ENCODE measurements at regions not wholly inside any gene's neighbourhood (a gene's known extent, or its start where the extent isn't known, plus 50 kb on each side); places are given as distances from the start of the nearest gene placed in this dataset.
"Not testable (repeated sequence)": the region's sequence is repeated elsewhere in the genome, so short reads cannot be mapped to it uniquely, and the experiment has no call there.

GRCh38 chr10:109239371-109239770 lies 683.9 kb downstream of the XPNPEP1 start (continued):
- TF ChIP-seq ZBTB6 (tag by site-specific recombination; IDR thresholded peaks at IDR 0.05) (no peak), ZNF654 (tag by site-specific recombination; IDR thresholded peaks at IDR 0.05; ENCODE audit: low read depth) (no peak), ZNF175 (tag by site-specific recombination; IDR thresholded peaks at IDR 0.05) (no peak), ZNF544 (tag by site-specific recombination; IDR thresholded peaks at IDR 0.05) (no peak), ZNF692 (tag by site-specific recombination; IDR thresholded peaks at IDR 0.05) (no peak), ZNF146 (tag by site-specific recombination; IDR thresholded peaks at IDR 0.05) (no peak)

GRCh38 chr10:109237682-109238081 lies 685.6 kb downstream of the XPNPEP1 start:
- CTCF ChIA-PET = no interaction called here
- Histone ChIP-seq H3K27ac (ENCODE audit: extremely low read depth, low read depth, low read length) (no peak overlapping the region), H3K4me1 (ENCODE audit: control insufficient read depth, insufficient read depth, low read length) (no peaks in the 10 kb centered on the region), H3K4me3 (ENCODE audit: low read depth, low read length) (no peak overlapping the region), H3K9me3 (ENCODE audit: control insufficient read depth, insufficient read depth, low read depth, low read length) (no peaks in the 10 kb centered on the region), H3K36me3 (ENCODE audit: control insufficient read depth in 2 of 2, insufficient read depth in 1 of 2, low read length in 2 of 2) (no peaks in the 10 kb centered on the region)
- POLR2A ChIA-PET = no interaction called here
- no peak for TF ChIP-seq ZNF157 (tag by site-specific recombination; IDR thresholded peaks at IDR 0.05)
- TF ChIP-seq ZNF335 (tag by site-specific recombination; conservative IDR thresholded peaks at IDR 0.05) = no peak
- no peak for TF ChIP-seq ZSCAN23 (tag by site-specific recombination; IDR thresholded peaks at IDR 0.05)
- TF ChIP-seq, protein P1, sequence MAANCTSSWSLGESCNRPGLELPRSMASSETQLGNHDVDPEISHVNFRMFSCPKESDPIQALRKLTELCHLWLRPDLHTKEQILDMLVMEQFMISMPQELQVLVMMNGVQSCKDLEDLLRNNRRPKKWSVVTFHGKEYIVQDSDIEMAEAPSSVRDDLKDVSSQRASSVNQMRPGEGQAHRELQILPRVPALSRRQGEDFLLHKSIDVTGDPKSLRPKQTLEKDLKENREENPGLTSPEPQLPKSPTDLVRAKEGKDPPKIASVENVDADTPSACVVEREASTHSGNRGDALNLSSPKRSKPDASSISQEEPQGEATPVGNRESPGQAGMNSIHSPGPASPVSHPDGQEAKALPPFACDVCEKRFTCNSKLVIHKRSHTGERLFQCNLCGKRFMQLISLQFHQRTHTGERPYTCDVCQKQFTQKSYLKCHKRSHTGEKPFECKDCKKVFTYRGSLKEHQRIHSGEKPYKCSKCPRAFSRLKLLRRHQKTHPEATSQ (tag by site-specific recombination; IDR thresholded peaks at IDR 0.05) = no peak
- TF ChIP-seq ZFP3 (tag by site-specific recombination; IDR thresholded peaks at IDR 0.05; ENCODE audit: low read depth) = no peak
- no peak for TF ChIP-seq ZNF404 (tag by site-specific recombination; IDR thresholded peaks at IDR 0.05)

DNA sequence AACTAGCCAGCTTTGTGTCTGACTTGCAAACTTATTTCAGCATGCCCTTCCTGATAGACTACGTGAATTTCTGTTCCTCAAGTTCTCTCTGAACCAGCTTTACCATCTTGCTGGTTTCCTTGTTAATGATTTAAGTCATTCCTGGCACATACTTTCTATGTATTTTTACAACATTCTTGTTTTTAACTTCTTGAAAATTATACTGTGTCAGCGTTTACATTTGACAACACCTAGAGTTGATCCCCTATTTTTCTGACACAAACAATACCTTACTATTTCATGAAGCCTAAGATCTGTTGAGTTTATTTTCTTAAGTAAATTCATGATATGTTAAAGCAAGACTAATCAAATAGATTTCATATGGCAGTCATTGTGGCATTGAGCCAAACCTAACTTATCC lies 686.3 kb downstream of the XPNPEP1 start:
- Histone ChIP-seq H3K36me3 (ENCODE audit: control insufficient read depth in 2 of 2, insufficient read depth in 1 of 2, low read length in 2 of 2) (no peaks in the 10 kb centered on the region), H3K27ac (ENCODE audit: extremely low read depth, low read depth, low read length) (no peak overlapping the region), H3K9me3 (ENCODE audit: control insufficient read depth, insufficient read depth, low read depth, low read length) (no peaks in the 10 kb centered on the region), H3K4me3 (ENCODE audit: low read depth, low read length) (no peak overlapping the region), H3K4me1 (ENCODE audit: control insufficient read depth, insufficient read depth, low read length) (no peaks in the 10 kb centered on the region)
- TF ChIP-seq SCRT2 (tag by site-specific recombination; IDR thresholded peaks at IDR 0.05) (no peak), ZNF112 (tag by site-specific recombination; IDR thresholded peaks at IDR 0.05) (no peak), ZNF626 (tag by site-specific recombination; IDR thresholded peaks at IDR 0.05) (no peak), ZSCAN30 (tag by site-specific recombination; IDR thresholded peaks at IDR 0.05) (no peak), ZNF324 (tag by site-specific recombination; IDR thresholded peaks at IDR 0.05) (no peak)
- CTCF ChIA-PET = no interaction called here
- POLR2A ChIA-PET = no interaction called here

DNA sequence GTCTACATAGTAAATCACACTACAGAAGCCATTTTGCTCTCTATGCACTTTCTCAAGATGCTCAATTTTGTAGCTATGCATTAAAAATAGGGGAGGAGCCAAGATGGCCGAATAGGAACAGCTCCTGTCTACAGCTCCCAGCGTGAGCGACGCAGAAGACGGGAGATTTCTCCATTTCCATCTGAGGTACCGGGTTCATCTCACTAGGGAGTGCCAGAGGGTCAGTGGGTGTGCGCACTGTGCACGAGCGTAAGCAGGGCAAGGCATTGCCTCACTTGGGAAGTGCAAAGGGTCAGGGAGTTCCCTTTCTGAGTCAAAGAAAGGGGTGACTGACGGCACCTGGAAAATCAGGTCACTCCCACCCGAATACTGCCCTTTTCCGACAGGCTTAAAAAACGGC lies 699.8 kb downstream of the XPNPEP1 start:
- CTCF ChIA-PET = interaction anchor here (0.6 kb wide), 1 partner anchor 122 kb away, joined by 3 read pairs; no protein-coding TSS in a partner anchor
- POLR2A ChIA-PET; H3K27ac ChIP-seq (ENCODE audit: extremely low read depth, low read depth, low read length); H3K36me3 ChIP-seq (ENCODE audit: control insufficient read depth in 2 of 2, insufficient read depth in 1 of 2, low read length in 2 of 2); H3K4me3 ChIP-seq (ENCODE audit: low read depth, low read length); H3K4me1 ChIP-seq (ENCODE audit: control insufficient read depth, insufficient read depth, low read length); H3K9me3 ChIP-seq (ENCODE audit: control insufficient read depth, insufficient read depth, low read depth, low read length): not testable (repeated sequence)
